Astrocyte (in vitro differentiated cells and primary cell): ENCODE measurements at regions not wholly inside any gene's neighbourhood (a gene's known extent, or its start where the extent isn't known, plus 50 kb on each side); places are given as distances from the start of the nearest gene placed in this dataset.

Experiments
- DNase-seq: peaks from one replicate; pipeline ENCODE4 v3.0.0-alpha.2; 2010; ENCODE audit warnings: low read depth
- FAIRE-seq: peaks from 2 replicates; lab custom pipeline; 2011; peaks lifted over from hg19 to GRCh38; lab: Jason Lieb, UNC
- H2AFZ ChIP-seq: 2 replicates; pipeline ENCODE4 v1.6.0; 2012; ENCODE audit warnings: low read depth, low read length, inconsistent platforms
- H3K27ac ChIP-seq: 2 replicates; pipeline ENCODE4 v1.5.1; 2011; ENCODE audit warnings: low read depth, low read length, inconsistent platforms
- H3K27me3 ChIP-seq: 2 replicates; pipeline ENCODE4 v1.6.0; 2011; ENCODE audit warnings: low read length, inconsistent platforms; ENCODE audit not compliant: insufficient read depth
- H3K36me3 ChIP-seq: 2 replicates; pipeline ENCODE4 v1.5.1; 2011; ENCODE audit warnings: low read length, inconsistent platforms; ENCODE audit not compliant: insufficient read depth
- H3K4me1 ChIP-seq: 2 replicates; pipeline ENCODE4 v1.5.1; 2011; ENCODE audit warnings: low read length, inconsistent platforms; ENCODE audit not compliant: insufficient read depth
- H3K4me2 ChIP-seq: 2 replicates; pipeline ENCODE4 v1.6.0; 2012; ENCODE audit warnings: low read length, inconsistent platforms
- H3K4me3 ChIP-seq: 2 replicates; pipeline ENCODE4 v1.5.1; 2011; ENCODE audit warnings: low read depth, mild to moderate bottlenecking, low read length, inconsistent platforms; ENCODE audit not compliant: insufficient read depth
- H3K79me2 ChIP-seq: 2 replicates; pipeline ENCODE4 v1.6.0; 2012; ENCODE audit warnings: mild to moderate bottlenecking, low read length, inconsistent platforms; ENCODE audit not compliant: insufficient read depth
- H3K9ac ChIP-seq: 2 replicates; pipeline ENCODE4 v1.6.0; 2012; ENCODE audit warnings: mild to moderate bottlenecking, low read length, inconsistent platforms
- H3K9me3 ChIP-seq: 2 replicates; pipeline ENCODE4 v1.5.1; 2012; ENCODE audit warnings: low read depth, mild to moderate bottlenecking, low read length, inconsistent platforms; ENCODE audit not compliant: insufficient read depth
- H4K20me1 ChIP-seq: 2 replicates; pipeline ENCODE4 v1.6.0; 2012; ENCODE audit warnings: low read length, inconsistent platforms; ENCODE audit not compliant: insufficient read depth
- H3K27ac Mint-ChIP-seq: one replicate; pipeline ENCODE4 v1.8.0; 2021; ENCODE audit warnings: mild to moderate bottlenecking, mixed read lengths; ENCODE audit not compliant: unreplicated experiment
- H3K27me3 Mint-ChIP-seq: one replicate; pipeline ENCODE4 v1.8.0; 2021; ENCODE audit warnings: low read depth, mixed read lengths; ENCODE audit not compliant: unreplicated experiment
- H3K36me3 Mint-ChIP-seq: one replicate; pipeline ENCODE4 v1.8.0; 2021; ENCODE audit warnings: low read depth, mixed read lengths; ENCODE audit not compliant: unreplicated experiment
- H3K4me1 Mint-ChIP-seq: one replicate; pipeline ENCODE4 v1.8.0; 2021; ENCODE audit warnings: low read depth, mixed read lengths; ENCODE audit not compliant: unreplicated experiment
- H3K4me3 Mint-ChIP-seq: one replicate; pipeline ENCODE4 v1.8.0; 2021; ENCODE audit warnings: mild to moderate bottlenecking, moderate library complexity, mixed read lengths; ENCODE audit not compliant: unreplicated experiment
- H3K9me3 Mint-ChIP-seq: one replicate; pipeline ENCODE4 v1.8.0; 2021; ENCODE audit warnings: mild to moderate bottlenecking, mixed read lengths; ENCODE audit not compliant: unreplicated experiment
- EZH2 ChIP-seq: IDR thresholded peaks from 2 replicates; pipeline ENCODE4 v1.6.1; 2012; ENCODE audit warnings: mild to moderate bottlenecking, low read length, inconsistent platforms; ENCODE audit not compliant: insufficient read depth
- TF ChIP-seq, protein P1 (sequence below): IDR thresholded peaks from 2 replicates; pipeline ENCODE4 v1.5.1; 2011; ENCODE audit warnings: low read depth, mild to moderate bottlenecking, inconsistent platforms, low read length, moderate library complexity; ENCODE audit not compliant: insufficient read depth

DNA sequence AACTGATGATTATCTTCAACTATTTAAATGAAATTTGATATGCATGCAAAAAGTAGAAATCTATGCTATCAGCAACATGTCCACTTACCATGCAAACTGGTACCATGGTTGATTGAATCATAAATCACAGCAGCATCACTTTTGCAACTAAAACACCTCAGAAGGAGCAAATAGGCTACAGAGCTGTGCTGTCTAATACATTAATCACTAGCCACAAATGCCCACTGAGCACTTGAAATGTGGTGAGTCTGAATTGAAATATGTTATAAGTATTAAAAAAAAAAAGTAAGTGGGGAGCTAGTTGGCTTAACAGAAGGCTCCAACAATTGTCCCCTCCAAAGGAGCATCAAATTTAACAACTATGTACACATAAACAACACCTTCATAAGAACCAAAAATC lies 112.5 kb downstream of the FAM114A2 start:
- Histone ChIP-seq H3K27ac (no peak overlapping the region), H3K27me3 (no peaks in the 10 kb centered on the region), H3K4me1 (no peaks in the 10 kb centered on the region), H3K4me2 (no peak overlapping the region), H3K36me3 (no peaks in the 10 kb centered on the region), H3K9me3 (no peaks in the 10 kb centered on the region), H3K9ac (no peak overlapping the region), H2AFZ (no peak overlapping the region), H3K79me2 (no peaks in the 10 kb centered on the region), H4K20me1 (no peaks in the 10 kb centered on the region), H3K4me3 (no peak overlapping the region)
- DNase-seq (peak; percentile 14), FAIRE-seq (no peak)
- Mint-ChIP-seq H3K9me3 (peaks cover 3% of the 10 kb centered on the region), H3K27me3 (no peaks in the 10 kb centered on the region), H3K27ac (no peak overlapping the region), H3K4me3 (no peak overlapping the region), H3K4me1 (no peaks in the 10 kb centered on the region), H3K36me3 (no peaks in the 10 kb centered on the region)
- TF ChIP-seq, protein P1, sequence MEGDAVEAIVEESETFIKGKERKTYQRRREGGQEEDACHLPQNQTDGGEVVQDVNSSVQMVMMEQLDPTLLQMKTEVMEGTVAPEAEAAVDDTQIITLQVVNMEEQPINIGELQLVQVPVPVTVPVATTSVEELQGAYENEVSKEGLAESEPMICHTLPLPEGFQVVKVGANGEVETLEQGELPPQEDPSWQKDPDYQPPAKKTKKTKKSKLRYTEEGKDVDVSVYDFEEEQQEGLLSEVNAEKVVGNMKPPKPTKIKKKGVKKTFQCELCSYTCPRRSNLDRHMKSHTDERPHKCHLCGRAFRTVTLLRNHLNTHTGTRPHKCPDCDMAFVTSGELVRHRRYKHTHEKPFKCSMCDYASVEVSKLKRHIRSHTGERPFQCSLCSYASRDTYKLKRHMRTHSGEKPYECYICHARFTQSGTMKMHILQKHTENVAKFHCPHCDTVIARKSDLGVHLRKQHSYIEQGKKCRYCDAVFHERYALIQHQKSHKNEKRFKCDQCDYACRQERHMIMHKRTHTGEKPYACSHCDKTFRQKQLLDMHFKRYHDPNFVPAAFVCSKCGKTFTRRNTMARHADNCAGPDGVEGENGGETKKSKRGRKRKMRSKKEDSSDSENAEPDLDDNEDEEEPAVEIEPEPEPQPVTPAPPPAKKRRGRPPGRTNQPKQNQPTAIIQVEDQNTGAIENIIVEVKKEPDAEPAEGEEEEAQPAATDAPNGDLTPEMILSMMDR: no peak
- no peak for TF ChIP-seq EZH2

DNA sequence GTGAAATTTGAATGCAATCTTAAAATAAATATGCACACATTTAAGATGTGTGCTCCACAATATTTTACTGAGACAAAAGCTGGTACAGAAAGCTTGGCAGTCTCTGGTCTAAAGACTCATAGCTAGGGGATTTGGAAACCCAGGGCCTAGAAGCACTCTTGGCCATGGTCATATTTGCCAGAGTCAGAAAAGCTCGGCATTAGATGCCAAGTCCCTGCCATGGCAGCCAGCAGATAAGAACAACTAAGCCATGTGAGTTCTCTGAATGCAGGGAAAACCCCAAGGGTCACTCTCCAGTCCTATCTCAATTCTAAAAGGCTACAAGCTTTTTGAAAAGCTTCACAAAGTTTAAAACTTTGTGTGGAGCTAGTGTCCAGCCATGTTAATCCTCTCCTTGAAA lies 119.5 kb downstream of the FAM114A2 start:
- FAIRE-seq (no peak), DNase-seq (no peak)
- H3K79me2 ChIP-seq: no peaks in the 10 kb centered on the region
- H4K20me1 ChIP-seq: no peaks in the 10 kb centered on the region
- H3K4me3 ChIP-seq: no peak overlapping the region
- TF ChIP-seq, protein P1: no peak
- no peak for TF ChIP-seq EZH2
- no peak overlapping the region for H3K4me3 Mint-ChIP-seq
- no peak overlapping the region for H3K4me2 ChIP-seq
- no peak overlapping the region for H3K27ac ChIP-seq
- H3K36me3 Mint-ChIP-seq: no peaks in the 10 kb centered on the region
- no peak overlapping the region for H3K9ac ChIP-seq
- peaks cover 16% of the 10 kb centered on the region for H3K9me3 Mint-ChIP-seq
- no peaks in the 10 kb centered on the region for H3K27me3 Mint-ChIP-seq
- H3K27me3 ChIP-seq: no peaks in the 10 kb centered on the region
- H3K27ac Mint-ChIP-seq: no peak overlapping the region
- H3K4me1 Mint-ChIP-seq: no peaks in the 10 kb centered on the region
- no peaks in the 10 kb centered on the region for H3K4me1 ChIP-seq
- no peak overlapping the region for H2AFZ ChIP-seq
- H3K9me3 ChIP-seq: no peaks in the 10 kb centered on the region
- no peaks in the 10 kb centered on the region for H3K36me3 ChIP-seq

DNA sequence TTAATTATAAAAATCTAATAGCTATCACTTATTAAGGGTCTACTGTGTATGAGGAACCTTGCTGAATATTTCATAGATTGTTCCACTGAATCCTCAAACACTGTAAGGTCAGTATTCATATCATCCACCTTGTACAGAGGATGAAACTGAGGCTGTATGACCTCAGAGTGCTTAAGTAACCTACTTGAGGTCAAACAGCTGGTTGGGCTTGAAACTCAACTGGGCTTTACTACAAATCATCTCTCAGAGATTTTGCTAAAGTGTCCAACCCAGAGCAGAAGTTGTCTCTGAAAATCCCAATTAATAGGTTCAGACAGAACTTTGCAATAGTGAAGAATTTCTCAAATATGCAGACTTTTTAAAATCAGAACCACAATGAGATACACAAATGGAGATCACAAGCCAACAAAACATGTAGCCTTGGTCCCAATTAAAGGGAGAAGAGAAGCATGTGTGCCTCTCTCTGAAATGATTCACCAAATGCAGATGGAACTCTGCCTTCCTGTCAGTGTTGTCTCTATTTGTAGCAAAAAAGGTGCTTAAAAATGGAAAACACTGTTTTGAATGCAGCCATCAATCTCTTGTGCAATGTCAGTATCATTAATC lies 131.4 kb downstream of the FAM114A2 start:
- Histone ChIP-seq H3K27ac (no peak overlapping the region), H3K4me3 (no peak overlapping the region), H3K9me3 (no peaks in the 10 kb centered on the region), H4K20me1 (no peaks in the 10 kb centered on the region), H3K4me2 (no peak overlapping the region), H3K36me3 (no peaks in the 10 kb centered on the region), H2AFZ (no peak overlapping the region), H3K4me1 (no peaks in the 10 kb centered on the region), H3K27me3 (no peaks in the 10 kb centered on the region), H3K9ac (no peak overlapping the region), H3K79me2 (no peaks in the 10 kb centered on the region)
- DNase-seq (no peak), FAIRE-seq (no peak)
- Mint-ChIP-seq H3K36me3 (no peaks in the 10 kb centered on the region), H3K4me3 (no peak overlapping the region), H3K27ac (no peak overlapping the region), H3K9me3 (no peaks in the 10 kb centered on the region), H3K4me1 (no peaks in the 10 kb centered on the region), H3K27me3 (peaks cover 2% of the 10 kb centered on the region)
- no peak for TF ChIP-seq EZH2
- TF ChIP-seq, protein P1: no peak
